SK-N-SH treated with all-trans-retinoic acid at 6 μM for 48 hours (cell line): ENCODE measurements at regions not wholly inside any gene's neighbourhood (a gene's known extent, or its start where the extent isn't known, plus 50 kb on each side); places are given as distances from the start of the nearest gene placed in this dataset.

ENCODE experiments used
- PATZ1 ChIP-seq: fragments of 250-450 bp; sonication (Bioruptor Pico); IDR thresholded peaks from 2 replicates; pipeline ENCODE4 v1.8.0; 2020; ENCODE audit warnings: mild to moderate bottlenecking, moderate library complexity, borderline replicate concordance
- PPARA ChIP-seq: fragments of 250-450 bp; sonication (Bioruptor Pico); IDR thresholded peaks from 2 replicates; pipeline ENCODE4 v1.5.0; 2020; ENCODE audit warnings: mild to moderate bottlenecking, borderline replicate concordance
- SNAI2 ChIP-seq: fragments of 250-450 bp; sonication (Bioruptor Pico); IDR thresholded peaks from 2 replicates; pipeline ENCODE4 v1.5.0; 2020; ENCODE audit warnings: mild to moderate bottlenecking, moderate library complexity

GRCh38 chrX:102883491-102883890 is 53.6 kb upstream of the RAB40AL start:
- TF ChIP-seq SNAI2 (no peak), PPARA (no peak), PATZ1 (CRISPR knock-in tag) (no peak)
